ENCODE measurements at regions not wholly inside any gene's neighbourhood (a gene's known extent, or its start where the extent isn't known, plus 50 kb on each side); places are given as distances from the start of the nearest gene placed in this dataset.

DNA sequence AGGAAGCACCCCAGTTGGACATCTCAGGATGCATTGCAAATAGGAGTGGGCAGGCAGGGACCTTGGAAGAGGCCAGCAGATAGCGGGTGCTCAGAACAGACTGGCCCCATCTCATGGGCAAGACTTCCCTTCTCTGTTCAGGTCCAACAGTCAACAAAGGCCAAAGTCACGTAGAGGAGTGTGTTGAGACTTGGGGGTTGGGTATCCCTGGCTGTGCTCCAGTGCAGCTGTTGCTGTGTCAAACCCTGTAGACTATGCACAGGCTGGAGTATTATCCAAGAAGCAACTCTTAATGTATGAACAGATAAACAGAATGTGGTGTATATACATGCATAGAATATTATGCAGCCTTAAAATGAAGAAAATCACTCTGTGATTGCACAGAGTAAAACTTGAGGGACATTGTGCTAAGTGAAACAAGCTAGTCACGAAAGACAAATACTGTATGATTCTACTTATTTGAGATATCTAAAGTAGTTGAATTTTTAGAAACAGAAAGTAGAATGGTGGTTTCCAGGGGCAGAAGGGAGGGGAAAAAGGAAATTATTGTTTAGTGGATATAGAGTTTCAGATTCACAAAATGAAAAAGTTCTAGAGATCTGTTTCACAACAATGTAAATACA lies 192.1 kb upstream of the LCORL start:
- TF ChIP-seq TAF1 (IDR thresholded peaks at IDR 0.05; ENCODE audit: borderline replicate concordance, low read depth, low read length) (no peak), NRF1 (IDR thresholded peaks at IDR 0.05; ENCODE audit: low read depth, low read length) (no peak), SIN3A (IDR thresholded peaks at IDR 0.05; ENCODE audit: borderline replicate concordance, low read depth, low read length) (no peak), MEF2A (IDR thresholded peaks at IDR 0.05; ENCODE audit: borderline replicate concordance, low read depth) (no peak)
- TF ChIP-seq, protein P1, sequence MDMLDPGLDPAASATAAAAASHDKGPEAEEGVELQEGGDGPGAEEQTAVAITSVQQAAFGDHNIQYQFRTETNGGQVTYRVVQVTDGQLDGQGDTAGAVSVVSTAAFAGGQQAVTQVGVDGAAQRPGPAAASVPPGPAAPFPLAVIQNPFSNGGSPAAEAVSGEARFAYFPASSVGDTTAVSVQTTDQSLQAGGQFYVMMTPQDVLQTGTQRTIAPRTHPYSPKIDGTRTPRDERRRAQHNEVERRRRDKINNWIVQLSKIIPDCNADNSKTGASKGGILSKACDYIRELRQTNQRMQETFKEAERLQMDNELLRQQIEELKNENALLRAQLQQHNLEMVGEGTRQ (IDR thresholded peaks at IDR 0.05; ENCODE audit: borderline replicate concordance, low read depth, low read length) = no peak

All from SK-N-SH (cell line).